OCI-LY3 (cell line): ENCODE measurements at regions not wholly inside any gene's neighbourhood (a gene's known extent, or its start where the extent isn't known, plus 50 kb on each side); places are given as distances from the start of the nearest gene placed in this dataset.

Experiments used
- H2AFZ ChIP-seq: fragments of 200-600, 300-600 bp; shearing (Covaris generic); 2 replicates; pipeline ENCODE4 v1.6.0; 2014; ENCODE audit warnings: antibody characterized with exemption, low read depth, low read length
- H3K27ac ChIP-seq: fragments of 200-600, 300-600 bp; sonication (generic); 2 replicates; pipeline ENCODE4 v1.5.1; 2014; ENCODE audit warnings: mild to moderate bottlenecking, low read length, moderate library complexity, mixed read lengths
- H3K27me3 ChIP-seq: fragments of 200-600, 300-600 bp; sonication (generic); 2 replicates; pipeline ENCODE4 v1.6.1; 2014; ENCODE audit warnings: low read depth, low read length, mixed read lengths
- H3K36me3 ChIP-seq: fragments of 200-600, 300-600 bp; sonication (generic); replicated peaks from 2 replicates; pipeline ENCODE3; 2014; ENCODE audit warnings: low read depth, low read length, mixed read lengths
- H3K4me1 ChIP-seq: fragments of 300-600, 200-600 bp; sonication (generic); 2 replicates; pipeline ENCODE4 v1.6.1; 2014; ENCODE audit warnings: low read length, mixed read lengths
- H3K4me2 ChIP-seq: fragments of 200-600, 300-600 bp; sonication (generic); 2 replicates; pipeline ENCODE4 v1.6.1; 2014; ENCODE audit warnings: low read length, mixed read lengths
- H3K4me3 ChIP-seq: fragments of 300-600, 200-600 bp; sonication (generic); 2 replicates; pipeline ENCODE4 v1.5.1; 2014; ENCODE audit warnings: antibody characterized with exemption, mild to moderate bottlenecking, low read length, moderate library complexity
- H3K79me2 ChIP-seq: fragments of 300-600, 200-600 bp; shearing (Covaris generic); 2 replicates; pipeline ENCODE4 v1.6.1; 2014; ENCODE audit warnings: mild to moderate bottlenecking, low read length, mixed read lengths
- H3K9ac ChIP-seq: fragments of 300-600, 200-600 bp; shearing (Covaris generic); 2 replicates; pipeline ENCODE4 v1.6.0; 2014; ENCODE audit warnings: mild to moderate bottlenecking, low read length, moderate library complexity
- H3K9me3 ChIP-seq: fragments of 200-600, 300-600 bp; shearing (Covaris generic); 2 replicates; pipeline ENCODE4 v1.6.1; 2014; ENCODE audit warnings: low read length, mixed read lengths; ENCODE audit not compliant: insufficient read depth
- H4K20me1 ChIP-seq: fragments of 200-600, 300-600 bp; sonication (generic); 2 replicates; pipeline ENCODE4 v1.6.1; 2016; ENCODE audit warnings: low read length, mixed read lengths; ENCODE audit not compliant: insufficient read depth
- CTCF ChIP-seq: fragments of 200-600, 300-600 bp; sonication (generic); IDR thresholded peaks from 2 replicates; pipeline ENCODE4 v1.5.1; 2014; ENCODE audit warnings: antibody characterized with exemption, low read length, low read depth
- EZH2phosphoT487 ChIP-seq: fragments of 200-600 bp; shearing (Covaris generic); IDR thresholded peaks from 2 replicates; pipeline ENCODE4 v1.6.1; 2018; ENCODE audit warnings: antibody characterized with exemption, mixed run types, low read depth

- no peaks in the 10 kb centered on the region for H3K36me3 ChIP-seq
- no peaks in the 10 kb centered on the region for H3K9me3 ChIP-seq
- H3K27ac ChIP-seq: no peak overlapping the region
- H4K20me1 ChIP-seq: no peaks in the 10 kb centered on the region
- no peaks in the 10 kb centered on the region for H3K27me3 ChIP-seq
- H2AFZ ChIP-seq: no peak overlapping the region
- no peak overlapping the region for H3K4me3 ChIP-seq
- TF ChIP-seq CTCF (no peak), EZH2phosphoT487 (no peak)
- H3K9ac ChIP-seq: no peak overlapping the region
- no peaks in the 10 kb centered on the region for H3K4me1 ChIP-seq
- H3K4me2 ChIP-seq: no peak overlapping the region
- H3K79me2 ChIP-seq: no peaks in the 10 kb centered on the region
These were observed 567.0 kb upstream of the ZEB2 start for GRCh38 chr2:145086910-145087309.

- Histone ChIP-seq H3K9ac (no peak overlapping the region), H3K4me2 (no peak overlapping the region), H3K4me1 (no peaks in the 10 kb centered on the region), H3K27me3 (no peaks in the 10 kb centered on the region), H4K20me1 (no peaks in the 10 kb centered on the region), H3K79me2 (no peaks in the 10 kb centered on the region), H2AFZ (no peak overlapping the region), H3K36me3 (no peaks in the 10 kb centered on the region), H3K27ac (no peak overlapping the region), H3K9me3 (no peaks in the 10 kb centered on the region), H3K4me3 (no peak overlapping the region)
- TF ChIP-seq CTCF: no peak
- no peak for TF ChIP-seq EZH2phosphoT487
These were observed 565.7 kb upstream of the ZEB2 start for GRCh38 chr2:145085612-145086011.

GRCh38 chr2:145080426-145080825, 560.5 kb upstream of the ZEB2 start:
- Histone ChIP-seq H3K27me3 (no peaks in the 10 kb centered on the region), H3K27ac (no peak overlapping the region), H3K9ac (no peak overlapping the region), H4K20me1 (no peaks in the 10 kb centered on the region), H3K36me3 (no peaks in the 10 kb centered on the region), H3K79me2 (no peaks in the 10 kb centered on the region), H3K4me1 (no peaks in the 10 kb centered on the region), H3K4me3 (no peak overlapping the region), H2AFZ (no peak overlapping the region), H3K9me3 (no peaks in the 10 kb centered on the region), H3K4me2 (no peak overlapping the region)
- TF ChIP-seq EZH2phosphoT487: no peak
- no peak for TF ChIP-seq CTCF

GRCh38 chr2:145079641-145080040, 559.7 kb upstream of the ZEB2 start:
- Histone ChIP-seq H3K4me2 (no peak overlapping the region), H3K27ac (no peak overlapping the region), H2AFZ (no peak overlapping the region), H4K20me1 (no peaks in the 10 kb centered on the region), H3K79me2 (no peaks in the 10 kb centered on the region), H3K4me1 (no peaks in the 10 kb centered on the region), H3K9me3 (no peaks in the 10 kb centered on the region), H3K36me3 (no peaks in the 10 kb centered on the region), H3K27me3 (no peaks in the 10 kb centered on the region), H3K4me3 (no peak overlapping the region), H3K9ac (no peak overlapping the region)
- TF ChIP-seq CTCF (no peak), EZH2phosphoT487 (no peak)
